ENCODE measurements at regions not wholly inside any gene's neighbourhood (a gene's known extent, or its start where the extent isn't known, plus 50 kb on each side); places are given as distances from the start of the nearest gene placed in this dataset.

DNA sequence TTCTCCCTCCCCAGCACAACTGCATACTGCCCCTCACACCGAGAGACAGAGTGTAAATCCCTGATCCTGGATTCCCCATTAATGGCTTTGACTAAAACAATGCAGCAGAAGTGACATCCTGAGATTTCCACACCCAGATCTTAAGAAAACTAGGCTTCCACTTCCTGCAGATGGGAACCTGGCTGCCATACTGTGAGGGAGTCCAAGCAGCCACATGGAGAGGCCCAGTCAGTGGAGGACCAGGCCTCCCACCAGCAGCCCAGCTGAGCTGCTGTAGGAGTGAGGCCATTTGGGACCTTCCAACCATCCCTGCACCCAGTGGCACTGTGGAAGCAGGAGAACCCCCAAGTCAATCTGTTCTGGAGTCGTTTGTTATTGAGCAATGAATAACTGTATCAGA lies 120.6 kb downstream of the CRYAA start:
- BruUV-seq (replicated peaks) = no TSS peak
- FAIRE-seq = no peak

More for the DNA sequence above, 120.6 kb downstream of the CRYAA start:
- H3K4me2 ChIP-seq (ENCODE audit: insufficient read depth, low read length) = no peak overlapping the region
- H3K4me1 ChIP-seq (ENCODE audit: control insufficient read depth, extremely low read depth, insufficient read depth, low read length) = no peaks in the 10 kb centered on the region
- no peaks in the 10 kb centered on the region for H3K9me1 ChIP-seq (replicated peaks; ENCODE audit: control insufficient read depth, extremely low read depth, insufficient read depth, low read length)
- CTCF ChIA-PET = interaction anchor here (1.0 kb wide), 1 partner anchor 10 kb away, joined by 3 read pairs; no protein-coding TSS in a partner anchor
- H3K27ac ChIP-seq (ENCODE audit: insufficient read depth, low read depth, low read length) = no peak overlapping the region
- H3K4me3 ChIP-seq (replicated peaks in 1 of 3; ENCODE audit: insufficient read depth in 1 of 3, low read depth in 1 of 3, low read length in 3 of 3) = no peak overlapping the region
- dilution Hi-C loops (cut with MboI; ENCODE audit: extremely low pct_ligation_motif_present, low sequenced_read_pairs) (no loop called here), intact Hi-C loops (cut with micrococcal nuclease) (no loop called here)
- no peaks in the 10 kb centered on the region for H3K36me3 ChIP-seq (ENCODE audit: control insufficient read depth in 2 of 2, extremely low read depth in 1 of 2, insufficient read depth in 2 of 2, low read length in 2 of 2)
- H3K9ac ChIP-seq (replicated peaks; ENCODE audit: extremely low read depth, insufficient read depth, low read length) = no peak overlapping the region
- TF ChIP-seq, protein P1, sequence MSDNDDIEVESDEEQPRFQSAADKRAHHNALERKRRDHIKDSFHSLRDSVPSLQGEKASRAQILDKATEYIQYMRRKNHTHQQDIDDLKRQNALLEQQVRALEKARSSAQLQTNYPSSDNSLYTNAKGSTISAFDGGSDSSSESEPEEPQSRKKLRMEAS (IDR thresholded peaks at IDR 0.05; ENCODE audit: insufficient read depth, insufficient read length) = no peak
- TF ChIP-seq FOS (IDR thresholded peaks at IDR 0.05; ENCODE audit: borderline replicate concordance, insufficient read depth, low read length) = no peak
- no peak for TF ChIP-seq EZH2 (IDR thresholded peaks at IDR 0.05; ENCODE audit: borderline replicate concordance, low read depth, low read length, severe bottlenecking)
- TF ChIP-seq MYC (IDR thresholded peaks at IDR 0.05; ENCODE audit: low read depth, low read length) = no peak
- no peak for TF ChIP-seq GATA2 (IDR thresholded peaks at IDR 0.05; ENCODE audit: insufficient read depth, insufficient read length, low read depth, low read length)
- TF ChIP-seq, protein P2, sequence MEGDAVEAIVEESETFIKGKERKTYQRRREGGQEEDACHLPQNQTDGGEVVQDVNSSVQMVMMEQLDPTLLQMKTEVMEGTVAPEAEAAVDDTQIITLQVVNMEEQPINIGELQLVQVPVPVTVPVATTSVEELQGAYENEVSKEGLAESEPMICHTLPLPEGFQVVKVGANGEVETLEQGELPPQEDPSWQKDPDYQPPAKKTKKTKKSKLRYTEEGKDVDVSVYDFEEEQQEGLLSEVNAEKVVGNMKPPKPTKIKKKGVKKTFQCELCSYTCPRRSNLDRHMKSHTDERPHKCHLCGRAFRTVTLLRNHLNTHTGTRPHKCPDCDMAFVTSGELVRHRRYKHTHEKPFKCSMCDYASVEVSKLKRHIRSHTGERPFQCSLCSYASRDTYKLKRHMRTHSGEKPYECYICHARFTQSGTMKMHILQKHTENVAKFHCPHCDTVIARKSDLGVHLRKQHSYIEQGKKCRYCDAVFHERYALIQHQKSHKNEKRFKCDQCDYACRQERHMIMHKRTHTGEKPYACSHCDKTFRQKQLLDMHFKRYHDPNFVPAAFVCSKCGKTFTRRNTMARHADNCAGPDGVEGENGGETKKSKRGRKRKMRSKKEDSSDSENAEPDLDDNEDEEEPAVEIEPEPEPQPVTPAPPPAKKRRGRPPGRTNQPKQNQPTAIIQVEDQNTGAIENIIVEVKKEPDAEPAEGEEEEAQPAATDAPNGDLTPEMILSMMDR (IDR thresholded peaks at IDR 0.05; ENCODE audit: extremely low read depth in 1 of 2, insufficient read depth in 1 of 2, low read depth in 1 of 2, low read length in 2 of 2) = no peak
- no peak for TF ChIP-seq POLR2AphosphoS5 (IDR thresholded peaks at IDR 0.05; ENCODE audit: insufficient read depth, low read depth, low read length)
- no peak for TF ChIP-seq POLR2A (IDR thresholded peaks at IDR 0.05; ENCODE audit: low read depth, low read length)
- TF ChIP-seq JUN (IDR thresholded peaks at IDR 0.05; ENCODE audit: borderline replicate concordance, insufficient read depth, insufficient read length, low read depth) = no peak
- POLR2A ChIA-PET = no interaction called here
- H3K79me2 ChIP-seq (ENCODE audit: control insufficient read depth, insufficient read depth, low read length) = no peaks in the 10 kb centered on the region
- H4K20me1 ChIP-seq (replicated peaks; ENCODE audit: control insufficient read depth, extremely low read depth, insufficient read depth, low read length) = no peaks in the 10 kb centered on the region
- H2AFZ ChIP-seq (ENCODE audit: low read depth, low read length) = no peak overlapping the region
- no peaks in the 10 kb centered on the region for H3K27me3 ChIP-seq (ENCODE audit: control insufficient read depth in 2 of 2, insufficient read depth in 2 of 2, low read length in 2 of 2)
- H3K9me3 ChIP-seq (replicated peaks; ENCODE audit: control insufficient read depth, insufficient read depth, low read length) = no peaks in the 10 kb centered on the region
- no peak for DNase-seq (ENCODE audit: low read depth, low spot score)
